ENCODE measurements at regions not wholly inside any gene's neighbourhood (a gene's known extent, or its start where the extent isn't known, plus 50 kb on each side); places are given as distances from the start of the nearest gene placed in this dataset.

DNA sequence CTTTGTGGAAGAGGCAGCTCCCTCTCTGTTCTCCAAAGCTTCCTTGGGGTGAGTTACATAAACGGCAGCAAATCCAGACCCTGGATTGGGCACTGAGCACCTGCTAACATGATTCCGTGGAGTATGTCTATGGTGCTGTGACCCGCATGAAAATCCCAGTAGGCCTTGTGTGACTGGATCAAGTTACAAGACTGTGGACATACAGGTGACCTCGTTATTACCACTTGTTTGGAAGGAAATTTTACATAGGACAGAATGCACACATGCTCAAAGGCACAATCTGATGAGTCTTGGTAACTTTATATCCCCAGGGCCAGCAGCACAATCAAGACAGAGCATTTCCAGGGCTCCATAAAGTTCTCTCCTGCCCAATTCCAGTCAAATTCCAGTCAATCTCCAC is 120.2 kb upstream of the OTOS start:
- TF ChIP-seq POLR2A (IDR thresholded peaks at IDR 0.05; ENCODE audit: low read depth, low read length) (no peak), USF2 (IDR thresholded peaks at IDR 0.05; ENCODE audit: low read depth, low read length) (no peak), FOS (IDR thresholded peaks at IDR 0.05; ENCODE audit: low read depth, low read length) (no peak), BHLHE40 (IDR thresholded peaks at IDR 0.05; ENCODE audit: low read depth, low read length) (no peak), RCOR1 (IDR thresholded peaks at IDR 0.05; ENCODE audit: insufficient replicate concordance, low read length) (no peak), MAZ (IDR thresholded peaks at IDR 0.05; ENCODE audit: borderline replicate concordance, low read depth, low read length) (no peak)
- TF ChIP-seq, protein P1, sequence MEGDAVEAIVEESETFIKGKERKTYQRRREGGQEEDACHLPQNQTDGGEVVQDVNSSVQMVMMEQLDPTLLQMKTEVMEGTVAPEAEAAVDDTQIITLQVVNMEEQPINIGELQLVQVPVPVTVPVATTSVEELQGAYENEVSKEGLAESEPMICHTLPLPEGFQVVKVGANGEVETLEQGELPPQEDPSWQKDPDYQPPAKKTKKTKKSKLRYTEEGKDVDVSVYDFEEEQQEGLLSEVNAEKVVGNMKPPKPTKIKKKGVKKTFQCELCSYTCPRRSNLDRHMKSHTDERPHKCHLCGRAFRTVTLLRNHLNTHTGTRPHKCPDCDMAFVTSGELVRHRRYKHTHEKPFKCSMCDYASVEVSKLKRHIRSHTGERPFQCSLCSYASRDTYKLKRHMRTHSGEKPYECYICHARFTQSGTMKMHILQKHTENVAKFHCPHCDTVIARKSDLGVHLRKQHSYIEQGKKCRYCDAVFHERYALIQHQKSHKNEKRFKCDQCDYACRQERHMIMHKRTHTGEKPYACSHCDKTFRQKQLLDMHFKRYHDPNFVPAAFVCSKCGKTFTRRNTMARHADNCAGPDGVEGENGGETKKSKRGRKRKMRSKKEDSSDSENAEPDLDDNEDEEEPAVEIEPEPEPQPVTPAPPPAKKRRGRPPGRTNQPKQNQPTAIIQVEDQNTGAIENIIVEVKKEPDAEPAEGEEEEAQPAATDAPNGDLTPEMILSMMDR (conservative IDR thresholded peaks at IDR 0.05; ENCODE audit: low read depth, low read length): no peak

All from IMR-90 (cell line).